ENCODE measurements at regions not wholly inside any gene's neighbourhood (a gene's known extent, or its start where the extent isn't known, plus 50 kb on each side); places are given as distances from the start of the nearest gene placed in this dataset.

- Histone ChIP-seq H3K27ac (ENCODE audit: extremely low read depth, low read depth, low read length) (no peak overlapping the region), H3K4me3 (ENCODE audit: low read depth, low read length) (no peak overlapping the region), H3K9me3 (ENCODE audit: control insufficient read depth, insufficient read depth, low read depth, low read length) (no peaks in the 10 kb centered on the region), H3K36me3 (ENCODE audit: control insufficient read depth in 2 of 2, insufficient read depth in 1 of 2, low read length in 2 of 2) (peaks cover 0 to 8% of the 10 kb centered on the region in 2 experiments; a peak in 1 of 3 replicates), H3K4me1 (ENCODE audit: control insufficient read depth, insufficient read depth, low read length) (no peaks in the 10 kb centered on the region)
- TF ChIP-seq ZNF19 (tag by site-specific recombination; IDR thresholded peaks at IDR 0.05; ENCODE audit: low read depth): no peak
- ChIA-PET CTCF (no interaction called here), POLR2A (no interaction called here)
Measured at GRCh38 chr9:23608456-23608855, 217.6 kb downstream of the ELAVL2 start.

GRCh38 chr9:23611869-23612268 lies 214.2 kb downstream of the ELAVL2 start:
- POLR2A ChIA-PET: no interaction called here
- TF ChIP-seq, protein P1, sequence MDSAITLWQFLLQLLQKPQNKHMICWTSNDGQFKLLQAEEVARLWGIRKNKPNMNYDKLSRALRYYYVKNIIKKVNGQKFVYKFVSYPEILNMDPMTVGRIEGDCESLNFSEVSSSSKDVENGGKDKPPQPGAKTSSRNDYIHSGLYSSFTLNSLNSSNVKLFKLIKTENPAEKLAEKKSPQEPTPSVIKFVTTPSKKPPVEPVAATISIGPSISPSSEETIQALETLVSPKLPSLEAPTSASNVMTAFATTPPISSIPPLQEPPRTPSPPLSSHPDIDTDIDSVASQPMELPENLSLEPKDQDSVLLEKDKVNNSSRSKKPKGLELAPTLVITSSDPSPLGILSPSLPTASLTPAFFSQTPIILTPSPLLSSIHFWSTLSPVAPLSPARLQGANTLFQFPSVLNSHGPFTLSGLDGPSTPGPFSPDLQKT (IDR thresholded peaks at IDR 0.05; ENCODE audit: borderline replicate concordance, low read depth, low read length): no peak
- no peak for TF ChIP-seq HOXD13 (CRISPR knock-in tag; IDR thresholded peaks at IDR 0.05; ENCODE audit: borderline replicate concordance)
- TF ChIP-seq FEZF1 (tag by site-specific recombination; IDR thresholded peaks at IDR 0.05): no peak
- no peak for TF ChIP-seq ZNF830 (tag by site-specific recombination; IDR thresholded peaks at IDR 0.05; ENCODE audit: low read depth)
- no peak for TF ChIP-seq ZNF600 (tag by site-specific recombination; IDR thresholded peaks at IDR 0.05)
- TF ChIP-seq ZNF174 (tag by site-specific recombination; IDR thresholded peaks at IDR 0.05): no peak
- TF ChIP-seq, protein P2, sequence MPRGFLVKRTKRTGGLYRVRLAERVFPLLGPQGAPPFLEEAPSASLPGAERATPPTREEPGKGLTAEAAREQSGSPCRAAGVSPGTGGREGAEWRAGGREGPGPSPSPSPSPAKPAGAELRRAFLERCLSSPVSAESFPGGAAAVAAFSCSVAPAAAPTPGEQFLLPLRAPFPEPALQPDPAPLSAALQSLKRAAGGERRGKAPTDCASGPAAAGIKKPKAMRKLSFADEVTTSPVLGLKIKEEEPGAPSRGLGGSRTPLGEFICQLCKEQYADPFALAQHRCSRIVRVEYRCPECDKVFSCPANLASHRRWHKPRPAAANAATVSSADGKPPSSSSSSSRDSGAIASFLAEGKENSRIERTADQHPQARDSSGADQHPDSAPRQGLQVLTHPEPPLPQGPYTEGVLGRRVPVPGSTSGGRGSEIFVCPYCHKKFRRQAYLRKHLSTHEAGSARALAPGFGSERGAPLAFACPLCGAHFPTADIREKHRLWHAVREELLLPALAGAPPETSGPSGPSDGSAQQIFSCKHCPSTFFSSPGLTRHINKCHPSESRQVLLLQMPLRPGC (tag by site-specific recombination; IDR thresholded peaks at IDR 0.05): no peak
- no peak for TF ChIP-seq ZNF529 (tag by site-specific recombination; IDR thresholded peaks at IDR 0.05; ENCODE audit: insufficient replicate concordance)
- no peak for TF ChIP-seq ZNF391 (tag by site-specific recombination; IDR thresholded peaks at IDR 0.05; ENCODE audit: borderline replicate concordance, low read depth)
- TF ChIP-seq ZNF202 (tag by site-specific recombination; IDR thresholded peaks at IDR 0.05; ENCODE audit: borderline replicate concordance): no peak
- TF ChIP-seq ZNF837 (tag by site-specific recombination; IDR thresholded peaks at IDR 0.05): no peak
- no peak for TF ChIP-seq ZNF549 (tag by site-specific recombination; IDR thresholded peaks at IDR 0.05)
- TF ChIP-seq ZNF140 (tag by site-specific recombination; IDR thresholded peaks at IDR 0.05): no peak
- no peak for TF ChIP-seq ZNF394 (tag by site-specific recombination; IDR thresholded peaks at IDR 0.05; ENCODE audit: borderline replicate concordance)
- no peak for TF ChIP-seq ZNF138 (tag by site-specific recombination; IDR thresholded peaks at IDR 0.05; ENCODE audit: borderline replicate concordance)
- TF ChIP-seq ZNF555 (tag by site-specific recombination; conservative IDR thresholded peaks at IDR 0.05): no peak
- Histone ChIP-seq H3K4me1 (ENCODE audit: control insufficient read depth, insufficient read depth, low read length) (no peaks in the 10 kb centered on the region), H3K4me3 (ENCODE audit: low read depth, low read length) (no peak overlapping the region), H3K9me3 (ENCODE audit: control insufficient read depth, insufficient read depth, low read depth, low read length) (no peaks in the 10 kb centered on the region), H3K27ac (ENCODE audit: extremely low read depth, low read depth, low read length) (no peak overlapping the region), H3K36me3 (ENCODE audit: control insufficient read depth in 2 of 2, insufficient read depth in 1 of 2, low read length in 2 of 2) (no peaks in the 10 kb centered on the region)
- CTCF ChIA-PET: no interaction called here

DNA sequence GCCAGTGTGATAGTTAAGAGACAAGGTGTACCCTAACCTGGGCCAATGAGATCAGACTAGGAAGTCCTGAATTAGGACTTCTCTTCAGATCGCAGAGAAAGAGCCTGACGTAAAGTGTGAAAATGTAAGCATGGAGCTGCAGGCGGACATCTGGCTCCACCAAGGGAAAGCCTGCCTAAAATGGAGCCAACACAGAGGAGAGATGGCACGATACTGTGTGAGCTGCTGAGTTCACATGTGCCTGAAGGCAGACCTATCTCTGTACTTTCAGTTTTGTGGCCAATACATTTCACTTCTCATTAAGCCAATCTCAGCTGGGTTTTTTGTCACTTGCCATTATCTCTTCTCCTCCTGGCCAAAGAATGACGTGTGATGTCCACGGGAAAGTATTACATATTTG lies 210.5 kb downstream of the ELAVL2 start:
- peaks cover 0 to 3% of the 10 kb centered on the region in 2 experiments; a peak in 1 of 3 replicates for H3K36me3 ChIP-seq (ENCODE audit: control insufficient read depth in 2 of 2, insufficient read depth in 1 of 2, low read length in 2 of 2)
- TF ChIP-seq ZNF843 (tag by site-specific recombination; IDR thresholded peaks at IDR 0.05) (no peak), REPIN1 (tag by site-specific recombination; IDR thresholded peaks at IDR 0.05; ENCODE audit: low read depth) (no peak), ZNF18 (tag by site-specific recombination; IDR thresholded peaks at IDR 0.05) (no peak), ZFP41 (tag by site-specific recombination; IDR thresholded peaks at IDR 0.05; ENCODE audit: borderline replicate concordance) (no peak), ZNF311 (tag by site-specific recombination; IDR thresholded peaks at IDR 0.05; ENCODE audit: borderline replicate concordance) (no peak), ZNF423 (tag by site-specific recombination; IDR thresholded peaks at IDR 0.05) (no peak)
- TF ChIP-seq, protein P3, sequence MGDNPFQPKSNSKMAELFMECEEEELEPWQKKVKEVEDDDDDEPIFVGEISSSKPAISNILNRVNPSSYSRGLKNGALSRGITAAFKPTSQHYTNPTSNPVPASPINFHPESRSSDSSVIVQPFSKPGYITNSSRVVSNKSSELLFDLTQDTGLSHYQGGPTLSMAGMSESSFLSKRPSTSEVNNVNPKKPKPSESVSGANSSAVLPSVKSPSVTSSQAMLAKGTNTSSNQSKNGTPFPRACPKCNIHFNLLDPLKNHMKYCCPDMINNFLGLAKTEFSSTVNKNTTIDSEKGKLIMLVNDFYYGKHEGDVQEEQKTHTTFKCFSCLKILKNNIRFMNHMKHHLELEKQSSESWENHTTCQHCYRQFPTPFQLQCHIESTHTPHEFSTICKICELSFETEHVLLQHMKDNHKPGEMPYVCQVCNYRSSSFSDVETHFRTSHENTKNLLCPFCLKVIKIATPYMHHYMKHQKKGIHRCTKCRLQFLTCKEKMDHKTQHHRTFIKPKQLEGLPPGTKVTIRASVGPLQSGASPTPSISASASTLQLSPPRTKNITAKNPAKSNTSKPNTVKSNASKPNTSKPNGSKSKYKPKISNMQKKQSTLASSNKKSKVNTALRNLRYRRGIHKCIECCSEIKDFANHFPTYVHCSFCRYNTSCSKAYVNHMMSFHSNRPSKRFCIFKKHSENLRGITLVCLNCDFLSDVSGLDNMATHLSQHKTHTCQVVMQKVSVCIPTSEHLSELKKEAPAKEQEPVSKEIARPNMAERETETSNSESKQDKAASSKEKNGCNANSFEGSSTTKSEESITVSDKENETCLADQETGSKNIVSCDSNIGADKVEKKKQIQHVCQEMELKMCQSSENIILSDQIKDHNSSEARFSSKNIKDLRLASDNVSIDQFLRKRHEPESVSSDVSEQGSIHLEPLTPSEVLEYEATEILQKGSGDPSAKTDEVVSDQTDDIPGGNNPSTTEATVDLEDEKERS (tag by site-specific recombination; IDR thresholded peaks at IDR 0.05): no peak

More for the DNA sequence above, 210.5 kb downstream of the ELAVL2 start:
- H3K4me1 ChIP-seq (ENCODE audit: control insufficient read depth, insufficient read depth, low read length): no peaks in the 10 kb centered on the region
- H3K9me3 ChIP-seq (ENCODE audit: control insufficient read depth, insufficient read depth, low read depth, low read length): no peaks in the 10 kb centered on the region
- no peak overlapping the region for H3K27ac ChIP-seq (ENCODE audit: extremely low read depth, low read depth, low read length)
- POLR2A ChIA-PET: no interaction called here
- H3K4me3 ChIP-seq (ENCODE audit: low read depth, low read length): no peak overlapping the region
- CTCF ChIA-PET: no interaction called here
